Effector memory CD8-positive, alpha-beta T cell (primary cell): ENCODE measurements at regions not wholly inside any gene's neighbourhood (a gene's known extent, or its start where the extent isn't known, plus 50 kb on each side); places are given as distances from the start of the nearest gene placed in this dataset.
"Not testable (repeated sequence)": the region's sequence is repeated elsewhere in the genome, so short reads cannot be mapped to it uniquely, and the experiment has no call there.

ENCODE experiments used
- ATAC-seq: fragments of 150-1000 bp; cut with Tn5 transposase; replicated peaks from 2 replicates; pipeline ENCODE4 v1.10.0; 2021; ENCODE audit warnings: mild to moderate bottlenecking, moderate library complexity
- DNase-seq, 3 experiments: peaks; one replicate each; pipeline ENCODE4 v3.0.0; 2021
- H3K27ac Mint-ChIP-seq, 2 donors: one replicate each; pipeline ENCODE4 v1.8.0; 2022; ENCODE audit warnings: mild to moderate bottlenecking in 2 of 2, mixed read lengths in 2 of 2, moderate library complexity in 2 of 2
- H3K27me3 Mint-ChIP-seq, 2 donors: one replicate each; pipeline ENCODE4 v1.8.0; 2022; ENCODE audit warnings: mixed read lengths in 2 of 2
- H3K36me3 Mint-ChIP-seq: one replicate; pipeline ENCODE4 v1.8.0; 2022; ENCODE audit warnings: mild to moderate bottlenecking, moderate library complexity, mixed read lengths; ENCODE audit not compliant: insufficient read depth
- H3K4me1 Mint-ChIP-seq, 2 donors: one replicate each; pipeline ENCODE4 v1.8.0; 2022; ENCODE audit warnings: low read depth in 2 of 2, mixed read lengths in 2 of 2
- H3K4me3 Mint-ChIP-seq, 2 donors: one replicate each; pipeline ENCODE4 v1.8.0; 2022; ENCODE audit warnings: mild to moderate bottlenecking in 2 of 2, mixed read lengths in 2 of 2, moderate library complexity in 2 of 2
- H3K9me3 Mint-ChIP-seq, 2 donors: one replicate each; pipeline ENCODE4 v1.8.0; 2022; ENCODE audit warnings: mixed read lengths in 2 of 2

DNA sequence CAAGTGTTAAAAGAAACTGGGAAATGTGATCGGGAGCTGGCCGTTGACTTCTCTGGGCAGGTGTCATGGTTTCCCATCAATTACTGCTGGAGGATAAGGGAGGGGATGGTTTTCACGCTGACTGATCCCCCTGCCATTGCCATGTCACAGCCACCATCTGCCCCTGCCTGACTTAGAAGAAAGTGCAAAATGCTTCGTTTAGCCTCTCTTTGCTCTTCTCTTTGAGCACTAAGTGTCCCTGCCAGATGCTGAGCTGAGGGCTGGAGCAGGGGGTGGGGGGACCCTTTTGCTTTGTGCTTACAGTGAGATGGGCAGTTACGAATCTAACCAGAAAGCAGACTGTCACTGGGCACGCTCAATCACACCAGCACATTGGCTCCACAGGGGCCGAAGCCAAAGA, 138.4 kb upstream of the ALDH1B1 start:
- Mint-ChIP-seq H3K27me3 (peaks cover 0 to 9% of the 10 kb centered on the region in 2 donors), H3K9me3 (no peaks in the 10 kb centered on the region), H3K36me3 (no peaks in the 10 kb centered on the region), H3K4me3 (no peak overlapping the region), H3K27ac (no peak overlapping the region), H3K4me1 (no peaks in the 10 kb centered on the region)
- DNase-seq (no peak), ATAC-seq (no peak)

DNA sequence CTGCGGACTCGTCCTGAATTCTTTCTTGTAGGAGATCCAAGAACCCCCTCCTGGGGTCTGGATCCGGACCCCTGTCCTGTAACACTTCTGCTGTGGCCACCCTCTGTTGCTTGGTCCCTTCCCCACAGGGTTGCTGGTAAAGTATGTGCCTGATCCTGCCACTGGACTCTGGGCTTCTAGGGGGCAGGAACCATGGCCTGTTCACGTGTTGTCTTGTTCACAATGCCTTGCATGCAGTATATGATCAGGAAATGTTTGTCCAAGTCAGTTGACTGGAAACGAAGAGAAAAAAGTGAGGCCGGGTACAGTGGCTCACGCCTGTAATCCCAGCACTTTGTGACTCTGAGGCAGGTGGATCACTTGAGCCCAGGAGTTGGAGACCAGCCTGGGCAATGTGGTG, 139.3 kb upstream of the ALDH1B1 start:
- no peaks in the 10 kb centered on the region for H3K4me1 Mint-ChIP-seq
- H3K36me3 Mint-ChIP-seq, result no peaks in the 10 kb centered on the region
- no peak overlapping the region for H3K27ac Mint-ChIP-seq
- no peak overlapping the region for H3K4me3 Mint-ChIP-seq
- no peaks in the 10 kb centered on the region for H3K9me3 Mint-ChIP-seq
- DNase-seq, result no peak
- peaks cover 0 to 9% of the 10 kb centered on the region in 2 donors for H3K27me3 Mint-ChIP-seq
- ATAC-seq, result no peak

DNA sequence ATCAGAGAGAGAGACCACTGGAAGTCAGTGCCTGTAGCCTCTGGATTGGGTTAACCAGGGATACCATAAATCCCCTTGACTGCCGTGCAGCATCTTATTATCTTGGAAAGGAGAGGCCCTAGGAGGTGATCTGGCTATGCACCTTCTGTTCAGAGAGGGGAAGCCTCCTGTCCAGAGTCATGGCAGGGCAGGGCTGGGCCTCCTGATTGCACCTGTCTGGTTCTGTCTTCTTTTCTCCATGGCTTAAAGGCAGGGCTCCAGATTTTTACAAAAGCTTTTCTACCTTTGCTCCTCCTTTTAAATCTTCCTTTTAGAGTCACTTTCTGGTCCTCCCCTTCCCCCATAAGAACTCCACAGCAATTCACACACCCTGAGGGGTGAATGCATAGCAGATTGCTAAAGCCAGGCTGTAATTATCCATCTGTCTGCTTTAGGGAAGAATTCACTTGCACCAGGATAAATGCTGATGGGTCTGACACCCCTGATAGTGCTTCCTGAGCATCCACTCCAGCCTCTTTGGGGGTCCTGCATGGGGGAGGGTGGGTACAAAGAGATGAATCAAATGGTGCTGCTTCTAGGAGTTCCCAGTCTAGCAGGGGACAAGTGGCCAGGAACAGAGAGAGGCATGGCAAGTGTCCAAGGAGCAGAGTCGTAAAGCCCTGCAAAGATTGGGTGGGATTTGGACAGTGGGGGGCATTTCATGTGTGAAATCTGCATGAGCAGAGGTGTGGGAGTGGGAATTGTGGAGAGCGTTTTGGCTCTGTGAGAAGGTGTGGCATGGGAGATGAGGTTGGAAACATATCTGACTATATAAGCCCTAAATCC, 141.3 kb upstream of the ALDH1B1 start:
- no peak for DNase-seq
- H3K4me3 Mint-ChIP-seq, result no peak overlapping the region
- no peaks in the 10 kb centered on the region for H3K9me3 Mint-ChIP-seq
- no peak for ATAC-seq
- H3K4me1 Mint-ChIP-seq, result no peaks in the 10 kb centered on the region
- H3K27me3 Mint-ChIP-seq, result peaks cover 8 to 12% of the 10 kb centered on the region in 2 donors
- H3K27ac Mint-ChIP-seq, result no peak overlapping the region
- no peaks in the 10 kb centered on the region for H3K36me3 Mint-ChIP-seq

DNA sequence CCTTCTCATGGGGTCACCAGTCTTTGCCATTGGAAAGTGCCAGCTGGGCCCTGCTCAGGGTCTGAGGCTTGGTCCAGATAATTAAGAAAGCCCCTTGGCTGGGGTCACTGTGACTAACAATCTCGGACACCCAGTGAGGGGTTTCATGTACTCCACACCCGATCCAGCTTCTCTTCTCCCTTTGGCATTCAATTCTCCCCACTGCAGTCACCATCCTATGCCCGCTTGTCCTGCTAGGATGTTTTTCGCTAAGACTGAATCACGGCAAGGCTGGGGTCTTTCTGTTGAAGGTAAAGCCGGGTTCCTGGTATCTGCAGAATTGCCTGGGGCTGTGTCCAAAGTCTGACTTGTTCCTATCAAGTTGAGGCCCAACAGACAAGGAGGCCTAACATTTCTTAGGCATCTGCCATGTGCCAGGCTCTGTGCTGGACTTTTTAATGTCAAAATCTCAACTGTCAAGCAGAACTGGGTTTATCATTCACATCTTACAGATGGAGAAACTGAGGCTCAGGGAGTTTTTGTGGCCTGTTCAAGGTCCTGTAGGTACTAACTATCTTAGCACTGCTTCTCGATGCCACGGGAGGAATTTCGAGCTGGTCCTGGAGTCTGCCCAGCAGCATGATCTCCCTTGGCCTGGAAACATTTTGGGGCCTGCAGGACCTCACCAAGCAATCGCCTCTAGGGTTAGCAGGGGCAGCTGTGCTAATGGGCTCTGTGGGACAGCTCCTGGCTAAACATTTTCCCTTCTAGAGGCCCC, 142.0 kb upstream of the ALDH1B1 start:
- H3K9me3 Mint-ChIP-seq, result no peaks in the 10 kb centered on the region
- H3K27me3 Mint-ChIP-seq, result peaks cover 8 to 15% of the 10 kb centered on the region in 2 donors
- ATAC-seq (no peak), DNase-seq (no peak)
- peak overlapping the region in 1 of 2 donors; percentile 24 for H3K27ac Mint-ChIP-seq
- no peaks in the 10 kb centered on the region for H3K36me3 Mint-ChIP-seq
- no peaks in the 10 kb centered on the region for H3K4me1 Mint-ChIP-seq
- H3K4me3 Mint-ChIP-seq, result no peak overlapping the region

DNA sequence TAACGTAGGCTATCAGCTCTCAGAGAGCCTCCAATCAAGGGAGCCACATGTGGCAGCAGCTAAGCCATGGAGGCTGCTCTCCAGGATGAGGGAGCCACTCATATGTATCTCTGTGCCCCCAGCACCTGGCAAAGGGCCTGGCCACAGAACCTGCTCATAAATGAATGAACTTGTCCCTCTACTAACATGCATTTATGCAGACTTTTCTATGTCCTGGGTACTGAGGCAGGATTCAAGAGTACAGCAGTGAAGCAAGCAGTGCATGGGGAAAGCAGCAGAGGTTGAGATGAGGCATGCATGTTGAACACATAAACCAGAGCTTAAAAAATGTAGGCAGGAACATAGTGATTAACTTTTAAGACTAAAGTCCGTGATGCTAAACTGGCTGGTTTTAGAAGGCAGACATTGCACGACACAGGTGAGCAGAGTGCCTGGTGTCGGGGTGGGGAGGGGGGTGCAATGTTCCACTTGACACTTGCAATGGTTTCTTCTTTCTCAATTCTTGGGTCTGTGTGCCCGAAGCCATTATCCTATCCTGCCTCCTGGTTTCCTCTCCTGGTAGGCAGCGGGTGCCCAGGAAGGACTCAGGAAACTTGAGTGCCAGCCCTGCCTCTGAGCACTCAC, 142.8 kb upstream of the ALDH1B1 start:
- no peaks in the 10 kb centered on the region for H3K36me3 Mint-ChIP-seq
- H3K4me3 Mint-ChIP-seq, result no peak overlapping the region
- H3K9me3 Mint-ChIP-seq, result no peaks in the 10 kb centered on the region

DNA sequence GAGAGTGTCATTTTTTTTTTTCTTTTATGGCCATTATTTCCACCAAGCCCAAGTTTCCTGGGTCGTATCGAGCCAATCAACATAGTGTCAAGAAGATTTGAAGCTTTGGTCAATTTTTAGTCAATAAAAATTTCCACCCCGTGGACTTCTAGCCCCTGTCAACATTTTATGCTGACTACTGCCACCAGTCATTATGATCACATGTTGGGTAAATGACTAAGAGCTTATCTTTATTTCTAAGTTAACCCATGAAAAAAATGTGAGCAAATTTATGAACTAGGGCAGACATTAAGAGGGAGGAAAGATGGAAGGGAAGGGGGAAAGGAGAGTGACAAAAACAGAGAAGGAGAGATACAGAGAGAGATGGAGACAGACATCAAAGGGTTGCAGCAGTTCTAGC, 143.5 kb upstream of the ALDH1B1 start:
- no peak overlapping the region for H3K4me3 Mint-ChIP-seq
- ATAC-seq (no peak), DNase-seq (no peak)
- no peak overlapping the region for H3K27ac Mint-ChIP-seq
- no peaks in the 10 kb centered on the region for H3K9me3 Mint-ChIP-seq
- no peaks in the 10 kb centered on the region for H3K4me1 Mint-ChIP-seq
- H3K36me3 Mint-ChIP-seq, result no peaks in the 10 kb centered on the region
- peaks cover 8 to 15% of the 10 kb centered on the region in 2 donors for H3K27me3 Mint-ChIP-seq

More for the DNA sequence above, 142.8 kb upstream of the ALDH1B1 start:
- DNase-seq (no peak), ATAC-seq (no peak)
- H3K27ac Mint-ChIP-seq, result no peak overlapping the region
- H3K4me1 Mint-ChIP-seq, result no peaks in the 10 kb centered on the region
- H3K27me3 Mint-ChIP-seq, result peaks cover 8 to 15% of the 10 kb centered on the region in 2 donors

DNA sequence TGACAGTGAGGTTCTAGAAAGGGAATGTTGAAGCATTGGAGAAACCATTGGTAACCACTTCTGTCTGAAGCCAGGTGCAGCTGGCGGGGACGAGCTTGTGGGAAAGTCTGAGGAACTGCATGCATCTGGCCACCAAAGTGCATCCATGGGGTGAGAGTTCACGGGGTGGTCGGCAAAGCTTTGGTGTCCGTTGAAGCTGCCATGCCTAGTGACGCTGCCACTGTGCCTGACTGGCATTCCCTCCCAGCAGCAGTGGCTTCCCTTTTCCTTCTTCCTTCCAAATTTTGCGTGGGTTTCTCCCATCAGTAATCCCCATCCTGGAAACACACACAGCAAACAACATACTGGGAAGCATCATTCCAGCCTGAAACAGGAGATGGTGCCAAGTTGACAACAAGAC, 145.7 kb upstream of the ALDH1B1 start:
- Mint-ChIP-seq H3K27ac (peak overlapping the region in 1 of 2 donors; percentile 8), H3K9me3 (no peaks in the 10 kb centered on the region), H3K27me3 (peaks cover 8 to 15% of the 10 kb centered on the region in 2 donors), H3K4me1 (no peaks in the 10 kb centered on the region), H3K36me3 (no peaks in the 10 kb centered on the region), H3K4me3 (no peak overlapping the region)
- ATAC-seq, result no peak
- DNase-seq, result no peak

DNA sequence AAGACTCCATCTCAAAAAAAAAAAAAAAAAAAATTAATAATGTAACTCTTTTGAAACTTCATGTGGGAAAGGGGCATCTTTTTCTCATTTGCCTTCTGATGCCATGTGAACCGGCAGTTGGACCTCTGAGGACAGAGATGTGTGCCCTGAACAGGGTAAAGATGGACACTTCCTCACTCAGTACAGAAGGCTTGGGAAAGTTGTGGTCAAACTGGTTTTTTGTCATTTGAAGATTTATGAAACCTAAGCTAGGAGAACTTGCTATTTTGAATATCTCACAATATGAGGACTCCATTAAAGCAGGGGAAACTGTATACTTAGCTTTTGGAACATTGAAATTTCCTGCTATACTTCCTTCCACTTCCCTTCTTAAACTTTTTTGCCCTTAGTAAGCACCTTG, 147.5 kb upstream of the ALDH1B1 start:
- no peak overlapping the region for H3K27ac Mint-ChIP-seq
- H3K27me3 Mint-ChIP-seq, result peaks cover 8 to 15% of the 10 kb centered on the region in 2 donors
- H3K4me1 Mint-ChIP-seq, result no peaks in the 10 kb centered on the region
- DNase-seq, result no peak
- H3K4me3 Mint-ChIP-seq, result no peak overlapping the region
- no peaks in the 10 kb centered on the region for H3K36me3 Mint-ChIP-seq
- no peak for ATAC-seq
- peaks cover 0 to 1% of the 10 kb centered on the region in 2 donors for H3K9me3 Mint-ChIP-seq

DNA sequence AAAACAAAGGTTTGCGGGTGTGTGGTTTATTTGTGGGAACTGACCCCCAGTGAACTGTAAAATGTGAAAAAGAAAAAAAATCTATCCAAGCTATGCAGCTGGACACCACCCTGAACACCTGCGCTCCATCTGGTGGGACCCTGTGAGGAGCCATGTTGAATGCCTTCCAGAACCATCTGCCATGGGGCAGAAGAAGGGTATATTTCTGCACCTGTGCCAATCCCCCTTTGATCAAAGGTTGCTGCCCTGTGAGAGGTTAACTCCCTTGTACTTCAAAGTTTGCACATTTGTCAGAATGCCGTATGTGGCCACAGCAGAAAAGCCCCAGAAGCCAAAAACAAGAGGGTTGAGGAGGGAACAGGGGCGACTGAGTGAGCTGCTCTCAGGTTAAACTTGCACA, 148.5 kb upstream of the ALDH1B1 start:
- ATAC-seq (no peak), DNase-seq (no peak)
- H3K36me3 Mint-ChIP-seq, result no peaks in the 10 kb centered on the region
- no peak overlapping the region for H3K4me3 Mint-ChIP-seq
- H3K9me3 Mint-ChIP-seq, result peaks cover 0 to 1% of the 10 kb centered on the region in 2 donors
- H3K4me1 Mint-ChIP-seq, result no peaks in the 10 kb centered on the region
- peaks cover 8 to 15% of the 10 kb centered on the region in 2 donors for H3K27me3 Mint-ChIP-seq
- no peak overlapping the region for H3K27ac Mint-ChIP-seq

DNA sequence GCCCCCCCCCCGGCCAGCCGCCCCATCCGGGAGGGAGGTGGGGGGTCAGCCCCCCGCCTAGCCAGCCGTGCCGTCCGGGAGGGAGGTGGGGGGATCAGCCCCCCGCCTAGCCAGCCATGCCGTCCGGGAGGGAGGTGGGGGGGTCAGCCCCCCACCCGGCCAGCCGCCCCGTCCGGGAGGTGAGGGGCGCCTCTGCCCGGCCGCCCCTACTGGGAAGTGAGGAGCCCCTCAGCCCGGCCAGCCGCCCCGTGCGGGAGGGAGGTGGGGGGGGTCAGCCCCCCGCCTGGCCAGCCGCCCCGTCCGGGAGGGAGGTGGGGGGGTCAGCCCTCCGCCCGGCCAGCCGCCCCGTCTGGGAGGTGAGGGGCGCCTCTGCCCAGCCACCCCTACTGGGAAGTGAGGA, 150.4 kb upstream of the ALDH1B1 start:
- ATAC-seq, H3K27ac Mint-ChIP-seq, H3K4me3 Mint-ChIP-seq, H3K9me3 Mint-ChIP-seq, H3K36me3 Mint-ChIP-seq, DNase-seq, H3K4me1 Mint-ChIP-seq: not testable (repeated sequence)
- peaks cover 7 to 12% of the 10 kb centered on the region in 2 donors for H3K27me3 Mint-ChIP-seq

DNA sequence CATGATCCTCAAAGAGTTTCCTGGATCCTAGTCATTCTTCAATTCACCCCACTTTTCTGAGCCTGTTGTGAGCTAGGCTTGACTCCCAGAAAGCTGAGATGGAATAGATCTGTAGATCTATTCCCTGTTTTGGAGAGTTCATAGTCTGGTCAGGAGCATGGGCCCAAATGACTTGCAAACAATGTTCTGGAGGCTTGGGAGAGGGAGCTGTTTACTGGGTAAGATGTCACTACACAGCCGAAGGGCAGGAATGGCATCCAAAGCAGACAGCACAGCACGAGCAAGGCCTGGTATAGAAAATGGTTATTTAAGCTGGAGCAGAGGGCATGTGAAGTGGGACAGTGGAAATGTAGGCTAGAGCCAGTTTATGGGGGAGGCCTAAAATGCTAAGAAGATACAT, 152.5 kb upstream of the ALDH1B1 start:
- Mint-ChIP-seq H3K4me1 (no peaks in the 10 kb centered on the region), H3K9me3 (peaks cover 0 to 1% of the 10 kb centered on the region in 2 donors), H3K4me3 (no peak overlapping the region), H3K27me3 (no peaks in the 10 kb centered on the region), H3K36me3 (no peaks in the 10 kb centered on the region), H3K27ac (no peak overlapping the region)
- no peak for ATAC-seq
- no peak for DNase-seq

DNA sequence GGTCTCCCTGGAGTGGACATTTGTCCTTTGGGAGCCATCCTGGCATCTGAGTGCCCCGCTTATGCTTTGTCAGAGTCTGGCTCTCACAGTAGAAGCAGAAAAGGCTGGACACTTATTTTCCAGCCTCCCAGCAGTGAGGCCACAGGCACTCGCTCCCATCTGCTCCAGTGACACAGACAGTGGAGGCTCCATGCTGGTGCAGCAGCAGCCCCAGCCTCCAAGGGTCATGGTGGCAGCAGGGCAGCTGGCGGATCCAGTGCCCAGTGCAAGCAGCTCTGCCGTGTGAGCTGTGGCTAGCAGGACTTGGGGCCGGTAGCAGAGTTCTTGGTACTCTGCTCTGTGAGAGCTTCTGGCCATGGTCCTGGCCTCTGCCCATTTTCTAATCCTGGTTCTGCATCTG, 157.3 kb upstream of the ALDH1B1 start:
- Mint-ChIP-seq H3K9me3 (no peaks in the 10 kb centered on the region), H3K4me3 (no peak overlapping the region), H3K4me1 (peaks cover 0 to 2% of the 10 kb centered on the region in 2 donors), H3K27me3 (peaks cover 0 to 23% of the 10 kb centered on the region in 2 donors), H3K36me3 (no peaks in the 10 kb centered on the region), H3K27ac (no peak overlapping the region)
- ATAC-seq (no peak), DNase-seq (no peak)

DNA sequence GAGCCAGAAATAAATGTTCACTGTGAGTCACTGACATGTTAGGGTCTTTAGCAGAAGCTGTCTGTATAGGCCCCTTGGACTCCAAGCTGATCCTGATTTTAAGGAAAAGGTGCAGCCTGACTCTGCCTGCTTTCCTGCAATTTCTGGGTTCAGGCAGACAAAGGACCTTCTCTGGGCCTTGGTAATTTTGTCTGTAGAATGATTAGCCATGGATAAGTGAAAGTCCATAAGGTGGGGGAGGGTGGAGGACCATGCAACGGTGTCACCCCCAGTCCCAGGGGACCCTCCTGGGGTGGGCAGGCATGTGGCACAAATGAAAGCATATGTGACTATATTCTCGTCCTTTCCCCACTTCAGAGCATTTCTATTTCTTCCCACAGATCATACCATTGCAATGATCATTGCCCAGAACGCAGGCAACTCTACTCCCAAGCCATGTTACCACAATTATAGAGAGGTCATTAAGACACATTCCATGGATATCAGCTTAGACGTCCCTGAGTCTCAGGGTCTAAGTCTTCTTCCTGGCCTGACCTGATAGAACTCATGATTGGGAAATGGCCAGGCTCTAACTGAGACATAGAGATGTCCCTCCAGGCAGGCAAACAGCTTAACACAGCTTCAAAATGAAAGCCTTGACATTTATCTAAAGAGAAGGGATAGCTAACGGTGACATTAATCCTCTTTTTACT, 157.9 kb upstream of the ALDH1B1 start:
- ATAC-seq (no peak), DNase-seq (no peak)
- no peak overlapping the region for H3K27ac Mint-ChIP-seq
- H3K9me3 Mint-ChIP-seq, result no peaks in the 10 kb centered on the region
- H3K4me1 Mint-ChIP-seq, result peaks cover under 1 to 3% of the 10 kb centered on the region in 2 donors
- H3K4me3 Mint-ChIP-seq, result no peak overlapping the region
- peaks cover 0 to 30% of the 10 kb centered on the region in 2 donors for H3K27me3 Mint-ChIP-seq
- H3K36me3 Mint-ChIP-seq, result no peaks in the 10 kb centered on the region
